ENCODE measurements at regions not wholly inside any gene's neighbourhood (a gene's known extent, or its start where the extent isn't known, plus 50 kb on each side); places are given as distances from the start of the nearest gene placed in this dataset.
"Not testable (repeated sequence)": the region's sequence is repeated elsewhere in the genome, so short reads cannot be mapped to it uniquely, and the experiment has no call there.

- no peak for DNase-seq (ENCODE audit: low spot score)
Measured at GRCh38 chr18:55735969-55736368, 148.0 kb upstream of the TCF4 start.

GRCh38 chr18:55735199-55735855, 147.3 kb upstream of the TCF4 start:
- DNase-seq (ENCODE audit: low spot score): no peak

GRCh38 chr18:55732227-55733106, 144.5 kb upstream of the TCF4 start:
- DNase-seq (ENCODE audit: low spot score): no peak

GRCh38 chr18:55731594-55732042, 143.6 kb upstream of the TCF4 start:
- no peak for DNase-seq (ENCODE audit: low spot score)

GRCh38 chr18:55721006-55721405, 133.0 kb upstream of the TCF4 start:
- DNase-seq (ENCODE audit: low spot score): not testable (repeated sequence)

- no peak for DNase-seq (ENCODE audit: low spot score)
Measured at GRCh38 chr18:55713707-55714106, 125.7 kb upstream of the TCF4 start.

GRCh38 chr18:55706898-55707297, 118.9 kb upstream of the TCF4 start:
- DNase-seq (ENCODE audit: low spot score): no peak

- no peak for DNase-seq (ENCODE audit: low spot score)
Measured at GRCh38 chr18:55699233-55699765, 111.3 kb upstream of the TCF4 start.

GRCh38 chr18:55696811-55697210, 108.8 kb upstream of the TCF4 start:
- no peak for DNase-seq (ENCODE audit: low spot score)

GRCh38 chr18:55695091-55695490, 107.1 kb upstream of the TCF4 start:
- no peak for DNase-seq (ENCODE audit: low spot score)

GRCh38 chr18:55694291-55694690, 106.3 kb upstream of the TCF4 start:
- DNase-seq (ENCODE audit: low spot score): no peak

GRCh38 chr18:55688030-55688429, 100.0 kb upstream of the TCF4 start:
- DNase-seq (ENCODE audit: low spot score): no peak

GRCh38 chr18:55687106-55687505, 99.1 kb upstream of the TCF4 start:
- no peak for DNase-seq (ENCODE audit: low spot score)

- no peak for DNase-seq (ENCODE audit: low spot score)
Measured at GRCh38 chr18:55685638-55686037, 97.6 kb upstream of the TCF4 start.

GRCh38 chr18:55672574-55673361, 84.8 kb upstream of the TCF4 start:
- no peak for DNase-seq (ENCODE audit: low spot score)

GRCh38 chr18:55665506-55665905, 77.5 kb upstream of the TCF4 start:
- no peak for DNase-seq (ENCODE audit: low spot score)

- not testable (repeated sequence) for DNase-seq (ENCODE audit: low spot score)
Measured at GRCh38 chr18:55664758-55665400, 76.9 kb upstream of the TCF4 start.

- no peak for DNase-seq (ENCODE audit: low spot score)
Measured at GRCh38 chr18:55663891-55664290, 75.9 kb upstream of the TCF4 start.

- no peak for DNase-seq (ENCODE audit: low spot score)
Measured at GRCh38 chr18:55658598-55658997, 70.6 kb upstream of the TCF4 start.

- no peak for DNase-seq (ENCODE audit: low spot score)
Measured at GRCh38 chr18:55657572-55658331, 69.8 kb upstream of the TCF4 start.

- DNase-seq (ENCODE audit: low spot score): no peak
Measured at GRCh38 chr18:55654986-55655385, 67.0 kb upstream of the TCF4 start.
